Activated naive CD8-positive, alpha-beta T cell (primary cell): ENCODE measurements at regions not wholly inside any gene's neighbourhood (a gene's known extent, or its start where the extent isn't known, plus 50 kb on each side); places are given as distances from the start of the nearest gene placed in this dataset.
"Not testable (repeated sequence)": the region's sequence is repeated elsewhere in the genome, so short reads cannot be mapped to it uniquely, and the experiment has no call there.

ENCODE experiments used
- H3K27ac Mint-ChIP-seq: one replicate; pipeline ENCODE4 v1.8.0; 2021; ENCODE audit warnings: mixed read lengths
- H3K27me3 Mint-ChIP-seq: one replicate; pipeline ENCODE4 v1.8.0; 2021; ENCODE audit warnings: mixed read lengths
- H3K36me3 Mint-ChIP-seq: one replicate; pipeline ENCODE4 v1.8.0; 2021; ENCODE audit warnings: mixed read lengths
- H3K4me1 Mint-ChIP-seq: one replicate; pipeline ENCODE4 v1.8.0; 2021; ENCODE audit warnings: low read depth, mixed read lengths
- H3K4me3 Mint-ChIP-seq: one replicate; pipeline ENCODE4 v1.8.0; 2021; ENCODE audit warnings: mild to moderate bottlenecking, mixed read lengths
- H3K9me3 Mint-ChIP-seq: one replicate; pipeline ENCODE4 v1.8.0; 2021; ENCODE audit warnings: low read depth, mixed read lengths

GRCh38 chr2:34702391-34702790 lies 1103.3 kb upstream of the FAM98A start:
- H3K27ac Mint-ChIP-seq, H3K27me3 Mint-ChIP-seq, H3K4me1 Mint-ChIP-seq: not testable (repeated sequence)

GRCh38 chr2:34677591-34677990 lies 1078.5 kb upstream of the FAM98A start:
- not testable (repeated sequence) for H3K4me1 Mint-ChIP-seq, H3K36me3 Mint-ChIP-seq, H3K27me3 Mint-ChIP-seq, H3K4me3 Mint-ChIP-seq, H3K9me3 Mint-ChIP-seq, H3K27ac Mint-ChIP-seq

More at GRCh38 chr2:34702391-34702790, 1103.3 kb upstream of the FAM98A start:
- H3K9me3 Mint-ChIP-seq, H3K4me3 Mint-ChIP-seq, H3K36me3 Mint-ChIP-seq: not testable (repeated sequence)

- not testable (repeated sequence) for H3K4me3 Mint-ChIP-seq, H3K36me3 Mint-ChIP-seq, H3K9me3 Mint-ChIP-seq, H3K27me3 Mint-ChIP-seq, H3K4me1 Mint-ChIP-seq, H3K27ac Mint-ChIP-seq
These were observed 1078.0 kb upstream of the FAM98A start for GRCh38 chr2:34677119-34677531.

- Mint-ChIP-seq H3K9me3 (peaks cover 8% of the 10 kb centered on the region), H3K4me1 (no peaks in the 10 kb centered on the region), H3K27ac (no peak overlapping the region)
These were observed 1071.4 kb upstream of the FAM98A start for GRCh38 chr2:34670482-34670881.

GRCh38 chr2:34666821-34667220 lies 1067.7 kb upstream of the FAM98A start:
- H3K36me3 Mint-ChIP-seq, result no peaks in the 10 kb centered on the region
- no peak overlapping the region for H3K4me3 Mint-ChIP-seq
- peaks cover 17% of the 10 kb centered on the region for H3K9me3 Mint-ChIP-seq
- no peak overlapping the region for H3K27ac Mint-ChIP-seq
- H3K27me3 Mint-ChIP-seq, result no peaks in the 10 kb centered on the region
- no peaks in the 10 kb centered on the region for H3K4me1 Mint-ChIP-seq

More at GRCh38 chr2:34670482-34670881, 1071.4 kb upstream of the FAM98A start:
- Mint-ChIP-seq H3K4me3 (no peak overlapping the region), H3K27me3 (no peaks in the 10 kb centered on the region), H3K36me3 (no peaks in the 10 kb centered on the region)

- Mint-ChIP-seq H3K27ac (no peak overlapping the region), H3K36me3 (no peaks in the 10 kb centered on the region), H3K4me1 (no peaks in the 10 kb centered on the region), H3K4me3 (no peak overlapping the region), H3K27me3 (no peaks in the 10 kb centered on the region), H3K9me3 (peaks cover 17% of the 10 kb centered on the region)
These were observed 1065.2 kb upstream of the FAM98A start for GRCh38 chr2:34664266-34664665.

GRCh38 chr2:34663314-34663713 lies 1064.2 kb upstream of the FAM98A start:
- Mint-ChIP-seq H3K4me3 (no peak overlapping the region), H3K36me3 (no peaks in the 10 kb centered on the region), H3K27ac (no peak overlapping the region), H3K4me1 (no peaks in the 10 kb centered on the region), H3K9me3 (peaks cover 17% of the 10 kb centered on the region), H3K27me3 (no peaks in the 10 kb centered on the region)

- Mint-ChIP-seq H3K27ac (no peak overlapping the region), H3K36me3 (no peaks in the 10 kb centered on the region), H3K9me3 (peaks cover 9% of the 10 kb centered on the region), H3K27me3 (no peaks in the 10 kb centered on the region), H3K4me3 (no peak overlapping the region), H3K4me1 (no peaks in the 10 kb centered on the region)
These were observed 1061.6 kb upstream of the FAM98A start for GRCh38 chr2:34660741-34661140.

GRCh38 chr2:34656632-34657031 lies 1057.5 kb upstream of the FAM98A start:
- no peaks in the 10 kb centered on the region for H3K36me3 Mint-ChIP-seq
- H3K9me3 Mint-ChIP-seq, result peaks cover 10% of the 10 kb centered on the region
- H3K4me1 Mint-ChIP-seq, result no peaks in the 10 kb centered on the region
- H3K27ac Mint-ChIP-seq, result no peak overlapping the region
- H3K27me3 Mint-ChIP-seq, result no peaks in the 10 kb centered on the region
- no peak overlapping the region for H3K4me3 Mint-ChIP-seq

- no peaks in the 10 kb centered on the region for H3K27me3 Mint-ChIP-seq
- H3K4me3 Mint-ChIP-seq, result no peak overlapping the region
- H3K9me3 Mint-ChIP-seq, result peaks cover 12% of the 10 kb centered on the region
- no peak overlapping the region for H3K27ac Mint-ChIP-seq
- no peaks in the 10 kb centered on the region for H3K36me3 Mint-ChIP-seq
- no peaks in the 10 kb centered on the region for H3K4me1 Mint-ChIP-seq
These were observed 1053.5 kb upstream of the FAM98A start for GRCh38 chr2:34652636-34653035.

- Mint-ChIP-seq H3K27me3 (no peaks in the 10 kb centered on the region), H3K36me3 (no peaks in the 10 kb centered on the region), H3K9me3 (peaks cover 3% of the 10 kb centered on the region), H3K27ac (no peak overlapping the region), H3K4me3 (no peak overlapping the region), H3K4me1 (no peaks in the 10 kb centered on the region)
These were observed 1047.8 kb upstream of the FAM98A start for GRCh38 chr2:34646901-34647300.

- Mint-ChIP-seq H3K4me3 (no peak overlapping the region), H3K27ac (no peak overlapping the region), H3K36me3 (no peaks in the 10 kb centered on the region), H3K4me1 (no peaks in the 10 kb centered on the region), H3K27me3 (no peaks in the 10 kb centered on the region), H3K9me3 (peaks cover 16% of the 10 kb centered on the region)
These were observed 1033.2 kb upstream of the FAM98A start for GRCh38 chr2:34632327-34632726.

- no peaks in the 10 kb centered on the region for H3K4me1 Mint-ChIP-seq
- H3K4me3 Mint-ChIP-seq, result no peak overlapping the region
- H3K27me3 Mint-ChIP-seq, result no peaks in the 10 kb centered on the region
- H3K27ac Mint-ChIP-seq, result no peak overlapping the region
- peaks cover 16% of the 10 kb centered on the region for H3K9me3 Mint-ChIP-seq
- no peaks in the 10 kb centered on the region for H3K36me3 Mint-ChIP-seq
These were observed 1027.9 kb upstream of the FAM98A start for GRCh38 chr2:34627003-34627402.

GRCh38 chr2:34604164-34604563 lies 1005.1 kb upstream of the FAM98A start:
- Mint-ChIP-seq H3K27me3 (no peaks in the 10 kb centered on the region), H3K36me3 (no peaks in the 10 kb centered on the region), H3K9me3 (peaks cover 8% of the 10 kb centered on the region), H3K4me1 (no peaks in the 10 kb centered on the region), H3K4me3 (no peak overlapping the region), H3K27ac (no peak overlapping the region)

- peaks cover 8% of the 10 kb centered on the region for H3K9me3 Mint-ChIP-seq
- H3K36me3 Mint-ChIP-seq, result no peaks in the 10 kb centered on the region
- H3K4me3 Mint-ChIP-seq, result no peak overlapping the region
- no peak overlapping the region for H3K27ac Mint-ChIP-seq
- no peaks in the 10 kb centered on the region for H3K4me1 Mint-ChIP-seq
- no peaks in the 10 kb centered on the region for H3K27me3 Mint-ChIP-seq
These were observed 1003.2 kb upstream of the FAM98A start for GRCh38 chr2:34602262-34602661.

- Mint-ChIP-seq H3K27me3 (no peaks in the 10 kb centered on the region), H3K4me1 (no peaks in the 10 kb centered on the region), H3K27ac (no peak overlapping the region), H3K9me3 (peaks cover 8% of the 10 kb centered on the region), H3K4me3 (no peak overlapping the region), H3K36me3 (no peaks in the 10 kb centered on the region)
These were observed 1002.5 kb upstream of the FAM98A start for GRCh38 chr2:34601561-34601960.

GRCh38 chr2:34578641-34579040 lies 979.5 kb upstream of the FAM98A start:
- Mint-ChIP-seq H3K4me3 (no peak overlapping the region), H3K27me3 (no peaks in the 10 kb centered on the region), H3K36me3 (no peaks in the 10 kb centered on the region), H3K27ac (no peak overlapping the region), H3K4me1 (no peaks in the 10 kb centered on the region), H3K9me3 (peaks cover 12% of the 10 kb centered on the region)
